ENCODE measurements at regions not wholly inside any gene's neighbourhood (a gene's known extent, or its start where the extent isn't known, plus 50 kb on each side); places are given as distances from the start of the nearest gene placed in this dataset.

GRCh38 chr3:81932681-81933080, 171.2 kb upstream of the GBE1 start:
- H2AK5ac ChIP-seq (ENCODE audit: low read length) = no peak overlapping the region
- no peak overlapping the region for H4K8ac ChIP-seq (ENCODE audit: low read depth, low read length)
- no peak overlapping the region for H3K4ac ChIP-seq (ENCODE audit: low read depth, low read length)
- H2BK120ac ChIP-seq (ENCODE audit: insufficient read depth, low read length, poor library complexity) = no peak overlapping the region
- no peak for DNase-seq
- WGBS (ENCODE audit: extremely low coverage, insufficient coverage, insufficient read length) = no CpG with 5 or more reads among the region's 4 CpGs
- no peak overlapping the region for H3K9ac ChIP-seq (ENCODE audit: low read length)
- no peak overlapping the region for H3K18ac ChIP-seq (ENCODE audit: low read length)
- H4K12ac ChIP-seq (ENCODE audit: low read depth, low read length) = no peak overlapping the region
- H3K23ac ChIP-seq (ENCODE audit: low read length) = no peak overlapping the region
- no peak overlapping the region for H2BK5ac ChIP-seq (ENCODE audit: low read depth, low read length, poor library complexity)
- no peaks in the 10 kb centered on the region for H3K79me1 ChIP-seq (ENCODE audit: low read length)
- no peaks in the 10 kb centered on the region for H3K79me2 ChIP-seq (ENCODE audit: control insufficient read depth, insufficient read depth, low read length, poor library complexity)
- no peak overlapping the region for H2AFZ ChIP-seq (ENCODE audit: insufficient read depth, low read length, poor library complexity)
- no peaks in the 10 kb centered on the region for H3K9me3 ChIP-seq (ENCODE audit: insufficient read depth, low read depth, low read length)
- H2BK12ac ChIP-seq (ENCODE audit: low read length) = no peak overlapping the region
- no peak overlapping the region for H4K91ac ChIP-seq (ENCODE audit: low read depth, low read length)
- H3K4me2 ChIP-seq (ENCODE audit: low read length) = no peak overlapping the region
- H3K14ac ChIP-seq (ENCODE audit: low read length) = no peak overlapping the region
- no peaks in the 10 kb centered on the region for H3K27me3 ChIP-seq (ENCODE audit: insufficient read depth, low read length)
- H3K4me1 ChIP-seq (ENCODE audit: control insufficient read depth in 1 of 2, insufficient read depth in 2 of 2, low read length in 2 of 2) = no peaks in the 10 kb centered on the region
- no peaks in the 10 kb centered on the region for H3K36me3 ChIP-seq (ENCODE audit: control insufficient read depth in 1 of 2, insufficient read depth in 2 of 2, low read length in 2 of 2)
- no peak overlapping the region for H3K27ac ChIP-seq (ENCODE audit: low read depth, low read length)
- H3K4me3 ChIP-seq (ENCODE audit: low read depth, low read length) = no peak overlapping the region

- Histone ChIP-seq H2AFZ (ENCODE audit: insufficient read depth, low read length, poor library complexity) (no peak overlapping the region), H3K14ac (ENCODE audit: low read length) (no peak overlapping the region), H3K4ac (ENCODE audit: low read depth, low read length) (no peak overlapping the region), H3K79me1 (ENCODE audit: low read length) (no peaks in the 10 kb centered on the region), H4K8ac (ENCODE audit: low read depth, low read length) (no peak overlapping the region), H4K91ac (ENCODE audit: low read depth, low read length) (no peak overlapping the region), H3K18ac (ENCODE audit: low read length) (no peak overlapping the region), H3K4me3 (ENCODE audit: low read depth, low read length) (no peak overlapping the region), H3K27ac (ENCODE audit: low read depth, low read length) (no peak overlapping the region), H3K23ac (ENCODE audit: low read length) (no peak overlapping the region), H2BK120ac (ENCODE audit: insufficient read depth, low read length, poor library complexity) (no peak overlapping the region), H3K36me3 (ENCODE audit: control insufficient read depth in 1 of 2, insufficient read depth in 2 of 2, low read length in 2 of 2) (no peaks in the 10 kb centered on the region), H2BK12ac (ENCODE audit: low read length) (no peak overlapping the region), H3K9ac (ENCODE audit: low read length) (no peak overlapping the region), H3K9me3 (ENCODE audit: insufficient read depth, low read depth, low read length) (no peaks in the 10 kb centered on the region), H2AK5ac (ENCODE audit: low read length) (no peak overlapping the region), H3K27me3 (ENCODE audit: insufficient read depth, low read length) (no peaks in the 10 kb centered on the region), H3K79me2 (ENCODE audit: control insufficient read depth, insufficient read depth, low read length, poor library complexity) (no peaks in the 10 kb centered on the region), H4K12ac (ENCODE audit: low read depth, low read length) (no peak overlapping the region), H3K4me1 (ENCODE audit: control insufficient read depth in 1 of 2, insufficient read depth in 2 of 2, low read length in 2 of 2) (no peaks in the 10 kb centered on the region), H3K4me2 (ENCODE audit: low read length) (no peak overlapping the region), H2BK5ac (ENCODE audit: low read depth, low read length, poor library complexity) (no peak overlapping the region)
- no CpG with 5 or more reads among the region's 12 CpGs for WGBS (ENCODE audit: extremely low coverage, insufficient coverage, insufficient read length)
- no peak for DNase-seq
Measured at GRCh38 chr3:81931265-81932251, 170.1 kb upstream of the GBE1 start.

DNA sequence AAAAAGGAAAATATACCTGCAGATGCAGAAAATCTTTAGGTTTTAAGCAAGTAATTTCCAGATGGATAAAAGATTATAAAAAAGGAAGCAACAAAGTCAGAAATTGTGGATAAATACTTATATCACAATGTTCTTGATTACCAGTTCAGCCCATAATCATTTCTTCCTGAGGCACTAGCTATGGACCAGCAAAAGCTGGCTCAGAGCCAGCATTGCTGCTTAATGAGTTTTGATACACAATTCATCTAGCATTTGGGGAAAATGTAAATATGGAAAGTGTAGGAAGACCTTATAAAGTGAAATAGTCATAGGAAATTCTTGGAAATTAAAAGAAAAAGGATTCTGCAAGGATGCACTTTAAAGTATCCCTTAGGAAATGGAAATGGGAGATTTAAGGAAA, 168.3 kb upstream of the GBE1 start:
- H4K8ac ChIP-seq (ENCODE audit: low read depth, low read length) = no peak overlapping the region
- no peak overlapping the region for H3K18ac ChIP-seq (ENCODE audit: low read length)
- H2BK12ac ChIP-seq (ENCODE audit: low read length) = no peak overlapping the region
- H3K4ac ChIP-seq (ENCODE audit: low read depth, low read length) = no peak overlapping the region
- H3K4me1 ChIP-seq (ENCODE audit: control insufficient read depth in 1 of 2, insufficient read depth in 2 of 2, low read length in 2 of 2) = no peaks in the 10 kb centered on the region
- no peak overlapping the region for H3K27ac ChIP-seq (ENCODE audit: low read depth, low read length)
- H3K4me3 ChIP-seq (ENCODE audit: low read depth, low read length) = no peak overlapping the region
- no peak overlapping the region for H2BK120ac ChIP-seq (ENCODE audit: insufficient read depth, low read length, poor library complexity)
- H3K9me3 ChIP-seq (ENCODE audit: insufficient read depth, low read depth, low read length) = no peaks in the 10 kb centered on the region
- no peak overlapping the region for H3K14ac ChIP-seq (ENCODE audit: low read length)
- H3K27me3 ChIP-seq (ENCODE audit: insufficient read depth, low read length) = no peaks in the 10 kb centered on the region
- H4K91ac ChIP-seq (ENCODE audit: low read depth, low read length) = no peak overlapping the region
- H3K79me2 ChIP-seq (ENCODE audit: control insufficient read depth, insufficient read depth, low read length, poor library complexity) = no peaks in the 10 kb centered on the region
- H3K36me3 ChIP-seq (ENCODE audit: control insufficient read depth in 1 of 2, insufficient read depth in 2 of 2, low read length in 2 of 2) = no peaks in the 10 kb centered on the region
- no peak overlapping the region for H2BK5ac ChIP-seq (ENCODE audit: low read depth, low read length, poor library complexity)
- no peaks in the 10 kb centered on the region for H3K79me1 ChIP-seq (ENCODE audit: low read length)
- H3K4me2 ChIP-seq (ENCODE audit: low read length) = no peak overlapping the region
- H3K9ac ChIP-seq (ENCODE audit: low read length) = no peak overlapping the region
- no peak overlapping the region for H4K12ac ChIP-seq (ENCODE audit: low read depth, low read length)
- H3K23ac ChIP-seq (ENCODE audit: low read length) = no peak overlapping the region
- no peak overlapping the region for H2AK5ac ChIP-seq (ENCODE audit: low read length)
- DNase-seq = no peak
- no peak overlapping the region for H2AFZ ChIP-seq (ENCODE audit: insufficient read depth, low read length, poor library complexity)

DNA sequence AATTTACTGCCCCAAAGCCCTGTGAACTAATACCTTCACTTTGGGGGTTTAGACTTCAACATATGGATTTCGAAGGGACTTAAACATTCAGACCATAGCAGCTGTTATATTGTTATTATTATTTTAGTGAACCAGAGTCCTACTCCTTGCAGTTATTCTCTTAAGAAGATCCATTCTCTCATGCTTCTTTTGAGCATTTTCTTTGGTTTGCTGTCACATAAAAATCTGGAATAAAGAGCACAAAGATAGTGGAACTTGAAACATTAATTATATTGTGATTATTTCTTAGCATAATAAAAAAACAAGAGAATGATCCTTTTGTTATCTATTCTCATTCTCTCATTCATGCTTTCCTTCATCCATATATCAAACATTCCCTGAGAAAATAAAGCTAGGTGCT, 166.4 kb upstream of the GBE1 start:
- Histone ChIP-seq H3K9me3 (ENCODE audit: insufficient read depth, low read depth, low read length) (no peaks in the 10 kb centered on the region), H3K14ac (ENCODE audit: low read length) (no peak overlapping the region), H3K4ac (ENCODE audit: low read depth, low read length) (no peak overlapping the region), H4K91ac (ENCODE audit: low read depth, low read length) (no peak overlapping the region), H3K18ac (ENCODE audit: low read length) (no peak overlapping the region), H2BK12ac (ENCODE audit: low read length) (no peak overlapping the region), H2BK120ac (ENCODE audit: insufficient read depth, low read length, poor library complexity) (no peak overlapping the region), H3K36me3 (ENCODE audit: control insufficient read depth in 1 of 2, insufficient read depth in 2 of 2, low read length in 2 of 2) (no peaks in the 10 kb centered on the region), H2AK5ac (ENCODE audit: low read length) (no peak overlapping the region), H3K9ac (ENCODE audit: low read length) (no peak overlapping the region), H3K79me2 (ENCODE audit: control insufficient read depth, insufficient read depth, low read length, poor library complexity) (no peaks in the 10 kb centered on the region), H3K23ac (ENCODE audit: low read length) (no peak overlapping the region), H4K12ac (ENCODE audit: low read depth, low read length) (no peak overlapping the region), H2BK5ac (ENCODE audit: low read depth, low read length, poor library complexity) (no peak overlapping the region), H4K8ac (ENCODE audit: low read depth, low read length) (no peak overlapping the region), H3K27ac (ENCODE audit: low read depth, low read length) (no peak overlapping the region), H3K27me3 (ENCODE audit: insufficient read depth, low read length) (no peaks in the 10 kb centered on the region), H3K4me1 (ENCODE audit: control insufficient read depth in 1 of 2, insufficient read depth in 2 of 2, low read length in 2 of 2) (no peaks in the 10 kb centered on the region), H3K79me1 (ENCODE audit: low read length) (no peaks in the 10 kb centered on the region), H3K4me2 (ENCODE audit: low read length) (no peak overlapping the region), H2AFZ (ENCODE audit: insufficient read depth, low read length, poor library complexity) (no peak overlapping the region), H3K4me3 (ENCODE audit: low read depth, low read length) (no peak overlapping the region)
- no CpG with 5 or more reads among the region's 1 CpG for WGBS (ENCODE audit: extremely low coverage, insufficient coverage, insufficient read length)
- no peak for DNase-seq

Data from trophoblast cell (in vitro differentiated cells and primary cell).